DND-41 (cell line): ENCODE measurements at regions not wholly inside any gene's neighbourhood (a gene's known extent, or its start where the extent isn't known, plus 50 kb on each side); places are given as distances from the start of the nearest gene placed in this dataset.

Experiments
- CTCF ChIP-seq: IDR thresholded peaks from 2 replicates; pipeline ENCODE4 v1.5.1; 2012; ENCODE audit warnings: borderline replicate concordance, low read length, moderate library complexity, mild to moderate bottlenecking; ENCODE audit not compliant: poor library complexity, severe bottlenecking; ENCODE audit errors: extremely low read depth
- EZH2 ChIP-seq: IDR thresholded peaks from 3 replicates; pipeline ENCODE4 v1.6.1; 2012; ENCODE audit warnings: borderline replicate concordance, low read depth, mild to moderate bottlenecking, moderate library complexity, low read length, inconsistent platforms; ENCODE audit not compliant: severe bottlenecking

- no peak for TF ChIP-seq CTCF
- TF ChIP-seq EZH2: no peak
Observed at GRCh38 chr17:34464812-34465211, 101.8 kb upstream of the CCL1 start.
